HG03064 (cell line): ENCODE measurements at regions not wholly inside any gene's neighbourhood (a gene's known extent, or its start where the extent isn't known, plus 50 kb on each side); places are given as distances from the start of the nearest gene placed in this dataset.
"Not testable (repeated sequence)": the region's sequence is repeated elsewhere in the genome, so short reads cannot be mapped to it uniquely, and the experiment has no call there.

Source experiments
- ATAC-seq: cut with Tn5 transposase; IDR thresholded peaks from one replicate; pipeline ENCODE4 v1.9.1; 2021; ENCODE audit warnings: low read depth; ENCODE audit not compliant: unreplicated experiment

DNA sequence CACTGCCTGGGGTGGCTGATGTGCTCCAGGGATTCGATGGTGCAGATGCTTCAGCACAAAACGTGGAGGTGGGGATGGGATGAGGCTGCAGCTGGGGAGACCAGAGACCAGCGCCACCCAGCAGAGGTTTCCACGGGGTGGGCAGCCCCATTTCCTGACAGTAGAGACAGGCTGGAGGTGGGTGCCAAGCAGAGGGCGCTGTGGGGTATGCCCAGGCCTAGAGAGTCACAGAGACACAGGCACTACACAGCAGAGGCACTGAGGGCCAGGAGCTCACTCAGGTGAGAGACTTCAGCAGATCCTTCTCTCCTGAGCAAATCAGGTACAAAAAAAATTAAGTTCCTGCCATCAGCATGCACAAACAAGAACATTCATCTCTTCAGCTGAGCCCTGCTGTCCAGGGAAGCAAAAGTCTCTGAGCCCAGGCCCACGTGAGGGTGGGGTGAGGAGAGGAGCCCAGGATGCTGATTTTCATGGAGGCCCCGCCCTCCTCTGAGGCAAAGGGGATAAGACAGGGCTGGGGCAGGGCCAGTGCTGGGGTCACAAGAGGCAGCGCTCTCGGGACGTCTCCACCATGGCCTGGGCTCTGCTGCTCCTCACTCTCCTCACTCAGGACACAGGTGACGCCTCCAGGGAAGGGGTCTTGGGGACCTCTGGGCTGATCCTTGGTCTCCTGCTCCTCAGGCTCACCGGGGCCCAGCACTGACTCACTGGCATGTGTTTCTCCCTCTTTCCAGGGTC lies 53.1 kb downstream of the GGTLC2 start:
- no peak for ATAC-seq

DNA sequence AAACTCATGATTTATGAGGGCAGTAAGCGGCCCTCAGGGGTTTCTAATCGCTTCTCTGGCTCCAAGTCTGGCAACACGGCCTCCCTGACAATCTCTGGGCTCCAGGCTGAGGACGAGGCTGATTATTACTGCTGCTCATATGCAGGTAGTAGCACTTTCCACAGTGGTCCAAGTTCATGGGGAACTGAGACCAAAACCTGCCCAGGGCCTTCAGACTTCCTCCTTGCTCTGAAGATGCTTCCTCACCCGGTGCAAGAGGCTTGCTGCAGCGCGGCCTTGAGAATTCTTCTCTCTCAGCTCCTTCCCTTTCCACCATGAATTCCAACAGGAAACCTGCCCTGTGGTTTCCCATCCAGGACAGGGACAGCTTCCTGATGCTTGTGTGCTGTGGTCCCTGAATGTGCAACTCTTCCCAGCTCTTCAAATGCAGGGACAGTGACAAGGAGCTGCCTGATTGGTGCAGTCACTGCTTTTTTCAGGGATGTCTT lies 53.9 kb downstream of the GGTLC2 start:
- no peak for ATAC-seq

DNA sequence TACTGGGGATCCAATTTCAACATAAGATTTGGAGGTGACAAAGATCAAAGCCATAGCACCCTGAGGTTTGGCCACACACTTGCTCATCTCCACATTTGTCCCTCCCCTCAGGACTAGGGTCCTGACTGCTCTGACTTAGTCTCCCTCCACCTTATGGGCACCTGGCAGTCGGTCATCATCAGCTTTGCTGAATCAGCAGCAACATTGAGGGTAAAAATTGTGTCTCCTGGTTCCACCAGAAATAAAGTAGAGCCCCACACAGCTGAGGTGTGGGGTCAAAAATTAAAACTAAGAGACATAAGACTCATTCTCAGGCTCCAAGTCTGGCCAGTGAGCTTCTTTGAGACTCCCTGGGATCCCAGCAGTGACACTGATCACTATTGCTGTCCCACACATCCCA lies 56.2 kb downstream of the GGTLC2 start:
- ATAC-seq, result no peak

DNA sequence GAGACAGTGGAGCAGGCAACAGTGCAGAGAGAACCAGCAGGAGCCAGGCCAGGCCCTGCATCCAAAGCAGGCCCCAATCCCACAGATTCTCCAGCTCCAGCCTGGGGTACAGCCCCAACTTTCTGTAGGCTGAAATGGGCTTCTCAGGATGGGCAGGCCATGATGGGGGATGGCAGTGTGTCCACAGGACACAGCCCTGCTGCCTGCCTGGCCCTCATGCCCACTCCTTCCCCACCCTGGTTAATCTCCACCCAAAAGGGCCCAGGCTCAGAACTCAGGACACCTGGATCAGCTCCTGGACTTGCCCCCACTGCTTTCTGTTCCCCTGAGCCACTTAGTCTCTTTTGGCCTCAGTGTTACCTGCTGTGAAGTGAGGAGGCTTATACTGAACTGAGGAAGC lies 57.1 kb downstream of the GGTLC2 start:
- ATAC-seq, result not testable (repeated sequence)

DNA sequence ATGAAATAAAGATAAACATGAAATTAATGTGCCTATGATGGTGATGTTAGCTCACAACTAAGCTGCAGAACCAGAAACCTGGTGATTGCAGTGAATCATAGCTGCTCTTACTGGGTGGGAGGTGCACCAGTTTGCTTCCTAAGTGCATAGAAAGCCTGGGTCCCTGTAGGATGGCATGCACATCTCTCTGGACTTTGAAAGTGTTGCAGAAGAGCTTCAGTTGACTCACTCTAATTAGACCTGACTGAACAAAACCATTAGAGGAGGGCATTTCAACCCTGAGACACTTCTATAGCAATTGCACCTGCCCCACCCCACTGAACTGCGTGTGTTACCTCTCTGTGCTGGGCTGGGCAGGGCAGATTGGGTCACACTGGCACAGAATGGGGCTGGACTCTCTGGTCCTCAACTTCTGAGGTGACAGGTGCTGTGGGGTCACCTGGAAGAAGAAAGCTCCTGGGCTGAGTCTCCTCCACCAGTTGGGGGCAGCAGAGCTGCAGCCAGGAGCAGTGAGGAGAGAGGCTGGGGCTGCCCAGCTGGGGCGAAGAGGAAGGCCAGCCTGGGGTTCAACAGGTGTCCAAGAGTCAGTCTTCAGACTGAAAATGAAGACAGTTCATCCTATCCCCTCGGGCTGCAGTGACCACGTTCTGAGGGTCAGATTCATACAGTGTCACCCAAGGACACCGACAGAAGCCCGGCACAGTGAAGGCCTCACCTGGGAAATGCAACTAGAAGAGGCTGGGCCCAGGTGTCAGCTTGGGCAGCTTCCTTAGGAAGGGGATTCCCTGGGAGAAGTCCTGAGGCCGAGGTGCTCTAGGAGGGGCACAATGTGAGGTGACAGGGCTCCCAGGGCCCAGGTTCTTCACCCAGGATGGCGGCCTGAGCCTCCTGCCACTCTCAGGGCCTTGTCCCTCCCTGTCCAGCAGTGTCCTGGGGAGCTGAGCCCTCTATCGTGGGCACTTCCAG lies 58.1 kb downstream of the GGTLC2 start:
- no peak for ATAC-seq

DNA sequence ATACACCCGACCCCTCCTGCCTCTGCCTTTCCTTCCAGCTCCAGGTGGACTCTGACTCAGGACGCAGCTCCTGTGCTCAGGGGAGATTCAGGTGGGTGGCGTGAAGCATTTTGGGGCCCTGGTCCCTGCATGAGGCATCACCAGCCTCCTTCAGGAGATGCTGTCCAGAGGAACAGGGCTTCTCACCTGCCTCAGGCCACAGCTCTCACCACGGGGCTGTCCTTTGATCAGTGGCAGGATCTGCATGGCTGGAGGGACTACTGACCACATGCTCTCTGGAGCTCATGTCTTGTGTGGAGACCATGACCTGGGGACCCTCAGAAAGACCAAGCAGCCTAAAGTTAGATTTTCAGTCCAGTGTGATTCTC lies 58.8 kb downstream of the GGTLC2 start:
- ATAC-seq, result no peak

DNA sequence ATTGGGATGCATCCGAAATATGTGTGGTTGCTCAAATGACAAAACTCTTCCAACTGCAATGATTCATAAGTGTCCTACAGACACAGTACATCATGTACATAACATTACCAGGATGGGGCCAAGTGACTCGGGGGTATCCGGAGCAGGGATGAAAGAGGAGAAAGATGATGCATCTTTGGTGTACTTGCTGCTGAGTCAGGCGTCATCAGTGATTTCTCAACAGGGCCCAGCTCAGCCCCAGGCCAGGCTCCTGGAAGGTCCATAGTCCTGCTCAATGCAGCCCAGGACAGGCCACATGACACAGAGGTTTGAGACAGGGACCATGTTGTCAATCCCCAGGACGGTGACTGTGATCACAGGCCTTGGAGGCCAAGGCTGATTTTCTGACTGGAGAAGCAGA lies 59.3 kb downstream of the GGTLC2 start:
- no peak for ATAC-seq

DNA sequence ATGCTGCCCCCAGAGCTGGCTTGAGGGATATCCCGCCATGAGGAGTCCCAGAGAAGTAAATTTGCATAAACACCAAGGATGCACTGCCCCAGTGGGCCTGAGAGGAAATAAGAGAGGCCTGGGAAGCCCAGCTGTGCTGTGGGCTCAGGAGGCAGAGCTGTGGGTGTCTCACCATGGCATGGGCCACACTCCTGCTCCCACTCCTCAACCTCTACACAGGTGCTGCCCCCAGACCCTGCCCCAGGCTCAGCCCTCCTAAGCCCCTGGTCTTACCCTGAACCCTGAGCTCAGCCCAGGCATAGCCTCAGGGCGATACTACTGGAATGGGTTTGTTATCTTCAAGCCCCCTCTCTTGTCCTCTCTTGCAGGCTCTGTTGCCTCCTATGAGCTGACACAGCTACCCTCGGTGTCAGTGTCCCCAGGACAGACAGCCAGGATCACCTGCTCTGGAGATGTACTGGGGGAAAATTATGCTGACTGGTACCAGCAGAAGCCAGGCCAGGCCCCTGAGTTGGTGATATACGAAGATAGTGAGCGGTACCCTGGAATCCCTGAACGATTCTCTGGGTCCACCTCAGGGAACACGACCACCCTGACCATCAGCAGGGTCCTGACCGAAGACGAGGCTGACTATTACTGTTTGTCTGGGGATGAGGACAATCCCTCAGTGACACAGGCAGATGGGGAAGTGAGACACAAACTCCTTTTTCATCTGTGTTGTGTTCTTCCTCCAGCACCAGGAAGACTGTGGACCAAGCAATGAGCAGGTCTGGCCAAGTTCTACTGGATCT lies 59.9 kb downstream of the GGTLC2 start:
- ATAC-seq, result no peak

DNA sequence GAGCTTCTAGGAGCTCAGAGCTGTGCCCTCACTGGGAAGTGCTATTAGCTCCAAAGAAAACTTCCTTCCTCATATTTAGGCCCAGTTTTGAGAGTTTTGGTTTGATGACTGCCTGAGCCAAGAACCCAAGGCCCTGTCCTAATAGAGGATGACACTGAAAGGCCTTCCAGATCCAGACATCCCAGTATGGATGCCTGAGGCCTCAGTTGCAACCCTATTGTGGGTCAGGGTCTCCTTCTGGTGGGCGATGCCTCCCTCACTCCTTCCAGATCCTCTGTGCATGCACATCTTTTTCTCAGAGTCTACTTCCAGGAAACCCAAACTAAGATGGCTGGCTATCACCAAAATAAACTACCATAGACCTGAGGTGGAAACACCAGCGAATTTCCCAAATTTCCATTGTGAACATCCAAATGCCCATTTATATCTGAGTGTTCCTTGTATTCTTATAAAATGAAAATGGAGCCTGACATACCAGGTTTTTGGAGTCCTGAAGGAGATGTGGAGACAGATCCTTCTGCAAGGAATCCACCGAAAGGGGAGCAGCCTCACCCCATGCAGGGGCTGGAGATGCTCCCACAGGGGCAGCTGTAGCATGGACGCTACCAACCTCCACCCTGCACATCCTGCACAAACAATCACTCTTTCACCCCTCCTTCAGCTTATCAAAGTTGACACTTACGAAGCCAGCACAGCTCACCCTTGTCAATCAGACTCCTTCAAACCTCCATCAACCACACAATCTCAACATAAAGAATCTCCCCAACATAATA lies 61.1 kb downstream of the GGTLC2 start:
- no peak for ATAC-seq

DNA sequence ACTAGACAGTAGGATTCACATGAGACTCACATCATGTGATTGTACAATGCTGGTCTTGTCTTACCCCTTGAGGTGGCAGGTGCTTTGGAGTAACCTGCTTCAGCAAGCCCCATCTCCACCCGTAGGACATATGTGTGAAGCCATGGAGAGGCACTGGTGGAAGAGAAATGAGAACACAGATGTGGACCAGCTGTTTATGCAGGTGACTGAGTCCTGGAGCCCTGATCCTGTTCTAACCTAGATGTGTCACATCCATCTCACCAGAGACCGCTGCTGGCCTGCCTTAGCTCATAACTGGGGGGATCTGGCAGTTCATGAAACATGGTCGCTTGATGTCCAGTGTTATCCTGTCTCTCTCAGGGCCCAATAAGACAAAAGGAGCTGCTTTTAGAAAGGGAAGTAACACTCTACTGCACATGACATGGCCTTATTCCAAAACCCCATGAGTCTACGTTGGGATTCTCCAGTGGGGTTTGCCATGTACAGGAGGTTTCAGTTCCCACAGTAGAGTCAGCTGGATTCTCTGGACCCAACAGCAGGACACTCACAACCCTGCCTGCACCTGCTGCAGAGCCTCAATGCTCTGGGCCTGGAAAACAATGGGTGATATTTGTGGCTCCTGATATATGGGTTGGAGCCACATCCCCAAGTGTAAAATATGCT lies 62.0 kb downstream of the GGTLC2 start:
- ATAC-seq, result no peak

DNA sequence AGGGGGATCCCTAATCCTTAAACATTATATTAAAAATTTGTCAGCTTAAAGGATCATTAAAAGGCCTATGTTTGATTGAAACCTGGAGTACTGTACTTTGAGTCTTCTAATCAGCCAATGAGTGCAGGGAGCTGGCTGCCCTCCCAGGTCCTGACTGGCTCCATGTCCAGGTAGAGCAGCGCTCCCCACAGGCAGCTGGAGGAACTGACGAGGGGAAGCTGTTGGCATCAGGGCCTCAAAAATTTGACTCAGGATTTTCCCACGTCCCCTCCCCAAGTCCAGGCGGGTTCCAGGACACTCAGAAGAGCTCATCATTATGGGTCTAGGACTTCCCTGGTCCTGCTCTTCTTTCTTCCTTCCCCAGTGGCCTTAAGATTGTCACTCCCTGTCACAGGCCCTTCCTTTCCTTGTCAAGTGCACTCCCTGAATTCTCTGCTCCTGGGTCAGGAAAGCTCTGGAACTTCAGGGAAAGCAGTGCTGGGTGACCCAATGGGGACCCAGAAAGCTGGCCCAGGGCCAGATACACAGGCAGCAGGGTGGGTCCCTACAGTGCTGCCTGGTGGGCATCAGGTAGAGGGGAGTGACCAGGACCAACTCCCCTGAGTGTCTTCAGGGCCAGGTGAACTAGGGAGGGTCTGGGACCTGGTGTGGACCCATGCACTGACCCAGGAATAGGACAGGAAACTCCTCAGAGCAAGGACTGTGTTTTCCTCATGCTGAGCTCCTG lies 65.5 kb downstream of the GGTLC2 start:
- ATAC-seq, result no peak

DNA sequence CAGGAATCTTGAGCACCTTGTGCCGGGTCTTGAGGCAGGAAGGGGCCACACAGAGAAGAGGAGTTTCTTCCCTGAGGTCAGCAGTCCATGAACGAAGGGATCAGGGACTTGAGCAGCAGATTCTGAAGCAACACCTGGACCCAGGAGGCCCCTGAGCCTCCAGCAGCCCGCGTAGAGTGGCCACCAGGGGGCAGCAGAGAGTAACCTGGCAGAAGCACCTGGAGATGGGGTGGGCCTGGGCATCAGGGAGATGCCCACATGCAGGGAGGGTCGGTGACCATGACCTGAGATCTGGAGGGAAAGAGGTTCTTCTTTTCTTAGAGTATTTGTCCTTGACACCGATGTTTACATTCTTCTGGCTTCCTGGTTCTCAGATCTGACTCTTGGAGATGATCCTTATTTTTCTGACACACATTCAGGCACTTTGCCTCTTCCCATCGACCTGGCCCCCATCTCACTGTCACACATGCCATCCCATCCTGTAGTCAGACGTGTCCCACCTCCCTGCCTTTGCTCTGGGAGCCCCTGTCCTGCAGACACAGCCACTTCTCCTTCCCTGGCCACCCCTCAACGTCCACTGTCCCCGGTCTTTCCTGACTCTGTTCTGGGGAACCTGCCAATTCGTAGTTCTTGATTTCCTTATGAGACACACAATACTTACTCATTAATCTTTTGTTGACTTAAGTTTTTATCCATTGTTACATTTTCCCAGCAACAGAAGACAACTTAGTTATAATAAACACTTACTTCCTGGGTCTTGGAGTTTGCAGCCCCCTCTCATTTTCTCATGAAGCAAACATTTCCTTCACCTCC lies 66.5 kb downstream of the GGTLC2 start:
- no peak for ATAC-seq

DNA sequence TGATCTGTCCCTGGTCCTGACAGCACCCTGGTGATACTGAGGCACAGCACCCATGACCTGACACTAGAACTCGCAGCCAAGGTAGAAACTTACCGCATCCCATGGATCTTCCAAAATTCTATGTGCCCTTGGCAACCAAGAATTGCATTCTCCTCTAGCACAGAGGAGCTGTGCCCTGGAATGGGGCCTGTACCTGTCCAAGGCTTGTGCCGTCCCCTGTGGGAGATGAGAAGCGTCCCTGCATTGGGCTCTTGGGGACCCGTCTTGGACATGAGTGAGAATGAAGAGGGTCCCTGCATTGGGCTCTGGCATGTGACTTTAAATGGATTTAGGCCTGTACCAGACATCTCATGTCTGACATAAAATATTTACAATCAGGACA lies 67.1 kb downstream of the GGTLC2 start:
- no peak for ATAC-seq

DNA sequence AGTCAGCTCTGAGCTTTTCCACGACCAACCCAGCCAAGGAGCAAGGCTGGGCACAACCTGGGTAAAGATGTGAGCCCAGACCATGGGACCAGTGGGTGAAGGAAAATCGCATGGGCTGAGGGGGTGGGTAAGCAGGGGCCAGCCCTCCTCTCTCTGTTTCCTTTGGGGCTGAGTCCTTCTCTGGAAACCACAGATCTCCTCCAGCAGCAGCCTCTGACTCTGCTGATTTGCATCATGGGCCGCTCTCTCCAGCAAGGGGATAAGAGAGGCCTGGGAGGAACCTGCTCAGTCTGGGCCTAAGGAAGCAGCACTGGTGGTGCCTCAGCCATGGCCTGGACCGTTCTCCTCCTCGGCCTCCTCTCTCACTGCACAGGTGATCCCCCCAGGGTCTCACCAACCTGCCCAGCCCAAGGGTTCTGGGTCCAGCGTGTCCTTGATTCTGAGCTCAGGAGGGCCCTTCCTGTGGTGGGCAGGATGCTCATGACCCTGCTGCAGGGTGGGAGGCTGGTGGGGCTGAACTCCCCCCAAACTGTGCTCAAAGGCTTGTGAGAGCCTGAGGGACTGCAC lies 67.8 kb downstream of the GGTLC2 start:
- ATAC-seq, result no peak

DNA sequence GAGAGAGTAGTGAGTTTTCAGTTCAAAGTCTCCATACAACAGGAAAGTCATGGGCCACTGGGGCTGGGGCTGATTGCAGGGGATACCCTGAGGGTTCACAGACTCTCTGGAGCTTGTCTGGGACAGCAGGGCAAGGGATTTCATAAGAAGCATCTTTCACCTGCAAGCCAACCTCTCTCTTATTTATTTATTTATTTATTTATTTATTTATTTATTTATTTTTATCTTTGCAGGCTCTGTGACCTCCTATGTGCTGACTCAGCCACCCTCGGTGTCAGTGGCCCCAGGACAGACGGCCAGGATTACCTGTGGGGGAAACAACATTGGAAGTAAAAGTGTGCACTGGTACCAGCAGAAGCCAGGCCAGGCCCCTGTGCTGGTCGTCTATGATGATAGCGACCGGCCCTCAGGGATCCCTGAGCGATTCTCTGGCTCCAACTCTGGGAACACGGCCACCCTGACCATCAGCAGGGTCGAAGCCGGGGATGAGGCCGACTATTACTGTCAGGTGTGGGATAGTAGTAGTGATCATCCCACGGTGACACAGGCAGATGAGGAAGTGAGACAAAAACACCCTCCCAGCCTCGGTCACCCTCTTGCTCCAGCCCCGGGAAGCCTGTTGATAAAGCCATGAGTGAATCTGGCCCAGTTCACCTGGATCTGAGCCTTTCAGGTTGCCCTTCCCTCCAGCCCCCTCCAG lies 68.4 kb downstream of the GGTLC2 start:
- ATAC-seq, result no peak

DNA sequence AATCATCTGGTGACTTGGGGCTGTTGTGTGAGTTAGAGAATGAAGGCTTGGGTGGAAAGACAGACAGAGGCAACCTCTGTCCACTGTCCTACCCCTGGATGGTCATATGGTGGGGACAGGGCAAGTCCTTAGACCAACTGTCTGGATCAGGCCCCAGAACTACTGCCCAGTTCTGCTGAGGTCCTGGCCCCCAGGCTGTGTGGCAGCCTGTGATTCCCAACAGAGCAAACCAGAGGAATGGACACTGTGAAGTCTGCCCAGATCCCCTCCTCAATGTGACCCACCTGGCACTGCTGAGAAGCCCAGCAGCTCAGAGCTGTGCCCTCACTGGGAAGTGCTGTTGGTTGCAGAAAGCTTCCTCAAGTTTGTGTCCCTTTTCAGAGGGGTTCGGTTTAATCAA lies 69.0 kb downstream of the GGTLC2 start:
- no peak for ATAC-seq

DNA sequence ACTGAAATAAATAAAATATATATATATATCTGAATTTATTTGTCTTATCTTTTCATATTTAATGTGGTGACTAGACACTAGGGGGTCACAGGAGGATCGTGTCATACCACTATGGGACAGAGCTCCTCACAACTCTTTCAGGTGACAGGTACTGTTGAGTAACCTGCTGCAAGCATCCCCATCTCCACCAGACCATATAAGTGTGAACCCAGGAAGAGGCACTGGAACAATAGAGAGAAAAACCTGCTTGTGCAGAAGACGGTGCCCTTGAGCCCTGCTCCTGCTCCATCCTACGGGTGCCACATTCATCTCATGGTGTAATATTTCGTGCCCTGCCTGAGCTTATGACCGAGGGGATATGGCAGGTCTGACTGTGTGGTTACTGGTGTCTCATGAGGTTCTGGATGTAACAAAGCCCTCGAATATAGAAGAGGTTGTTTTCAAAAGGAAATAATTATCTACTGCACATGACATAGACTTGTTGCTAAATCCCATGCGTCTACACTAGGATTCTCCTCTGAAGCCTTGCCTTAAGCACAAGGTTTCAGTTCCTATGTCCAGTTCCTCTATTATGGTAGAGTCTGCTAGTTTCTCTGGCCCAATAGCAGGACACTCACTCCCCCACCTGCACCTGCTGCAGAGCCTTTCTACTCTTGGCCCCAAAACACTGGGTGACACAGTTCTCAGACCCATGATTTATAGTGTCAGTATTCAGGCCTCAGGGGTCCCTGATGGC lies 70.4 kb downstream of the GGTLC2 start:
- ATAC-seq, result no peak
